Choroid plexus epithelial cell (primary cell): ENCODE measurements at regions not wholly inside any gene's neighbourhood (a gene's known extent, or its start where the extent isn't known, plus 50 kb on each side); places are given as distances from the start of the nearest gene placed in this dataset.

ENCODE experiments used
- DNase-seq: peaks from one replicate; pipeline ENCODE4 v3.0.0-alpha.2; 2010; ENCODE audit warnings: low read depth
- H3K4me3 ChIP-seq: 2 replicates; pipeline ENCODE4 v1.5.1; 2011; ENCODE audit warnings: low read depth, mild to moderate bottlenecking, control low read depth, low read length, moderate library complexity
- CTCF ChIP-seq: conservative IDR thresholded peaks from 2 replicates; pipeline ENCODE4 v1.5.1; 2011; ENCODE audit warnings: low read depth, mild to moderate bottlenecking, control low read depth, inconsistent platforms, low read length, moderate library complexity

DNA sequence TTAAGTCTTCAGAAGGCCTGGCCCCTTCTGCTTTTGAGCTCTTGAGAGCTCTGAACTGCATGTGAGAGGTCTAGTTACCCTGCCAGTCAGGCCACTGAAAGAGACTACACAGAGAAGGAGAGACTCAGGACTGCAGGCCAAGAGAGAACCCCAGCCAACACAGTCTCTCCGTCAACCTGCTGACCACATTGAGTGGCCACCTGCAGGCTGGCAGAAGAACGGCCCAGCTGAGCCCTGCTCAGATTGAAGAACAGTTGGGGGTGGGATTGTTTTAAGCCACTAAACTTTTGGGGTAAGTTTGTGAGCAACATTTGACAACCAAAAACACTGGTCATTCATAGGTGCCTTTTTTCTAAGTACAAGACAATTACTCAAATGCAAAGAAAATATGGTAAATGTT lies 273.5 kb upstream of the CCDC54 start:
- TF ChIP-seq CTCF: no peak
- no peak for DNase-seq
- H3K4me3 ChIP-seq: no peak overlapping the region

DNA sequence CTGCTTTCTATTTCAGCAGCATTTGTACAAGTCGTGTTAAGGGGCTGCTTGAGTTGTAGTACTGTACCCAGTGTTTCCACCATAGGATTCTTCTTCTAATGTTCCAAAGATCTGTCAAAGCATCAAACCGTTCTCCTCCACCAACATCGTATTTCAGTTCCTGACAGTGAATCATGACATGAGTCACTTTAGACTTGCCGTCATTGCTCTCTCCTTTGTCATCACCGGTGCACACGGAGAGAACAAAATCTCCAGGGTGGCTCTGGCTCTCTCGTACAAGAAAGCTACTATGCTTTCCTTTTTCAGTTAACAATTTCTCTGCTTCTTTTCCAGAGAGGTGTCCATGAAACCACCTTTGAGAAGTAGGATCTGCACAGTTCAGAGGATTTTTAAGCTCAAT lies 270.9 kb upstream of the CCDC54 start:
- peak; percentile 60 for DNase-seq
- no peak for TF ChIP-seq CTCF

GRCh38 chr3:107106907-107107306 lies 270.3 kb upstream of the CCDC54 start:
- no peak overlapping the region for H3K4me3 ChIP-seq
- DNase-seq: no peak
- no peak for TF ChIP-seq CTCF

More for the DNA sequence above, 270.9 kb upstream of the CCDC54 start:
- no peak overlapping the region for H3K4me3 ChIP-seq

DNA sequence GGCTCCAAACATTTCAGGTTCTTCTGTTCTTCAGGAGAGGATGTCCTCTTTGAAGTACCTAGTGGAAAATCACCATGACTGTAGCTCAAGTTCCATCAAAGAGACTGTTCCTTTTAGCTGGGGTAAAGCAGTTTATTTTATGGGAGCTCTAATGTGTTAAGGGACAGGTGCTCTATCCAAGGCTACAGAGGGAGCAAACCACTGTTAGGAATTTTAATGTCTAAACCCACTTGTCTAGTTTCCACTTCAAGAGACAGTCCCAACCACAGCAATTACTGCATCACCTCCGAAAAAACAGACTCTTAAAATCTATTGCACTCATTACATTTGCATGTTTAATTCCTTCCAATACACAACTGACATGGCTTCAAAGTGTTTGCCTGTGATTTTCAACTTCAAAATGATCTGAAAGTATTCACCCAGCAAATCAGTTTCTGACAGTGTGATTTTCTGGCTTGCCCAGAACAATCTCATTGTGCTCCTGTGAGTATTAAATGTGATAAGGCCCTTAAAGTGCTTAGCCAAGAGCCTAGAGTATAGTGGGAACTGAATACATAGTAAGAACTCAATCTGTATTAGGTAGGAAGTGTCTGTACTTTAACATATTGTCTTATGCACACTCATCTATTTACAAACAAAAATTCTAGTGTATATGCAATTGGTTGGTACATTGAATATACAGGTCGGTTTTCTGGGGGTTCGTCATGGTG lies 266.5 kb upstream of the CCDC54 start:
- DNase-seq: no peak
- H3K4me3 ChIP-seq: no peak overlapping the region
- no peak for TF ChIP-seq CTCF

- no peak for DNase-seq
- TF ChIP-seq CTCF: no peak
- no peak overlapping the region for H3K4me3 ChIP-seq
Measured at GRCh38 chr3:107111872-107112271, 265.4 kb upstream of the CCDC54 start.

GRCh38 chr3:107112356-107112755 lies 264.9 kb upstream of the CCDC54 start:
- TF ChIP-seq CTCF: no peak
- DNase-seq: no peak

DNA sequence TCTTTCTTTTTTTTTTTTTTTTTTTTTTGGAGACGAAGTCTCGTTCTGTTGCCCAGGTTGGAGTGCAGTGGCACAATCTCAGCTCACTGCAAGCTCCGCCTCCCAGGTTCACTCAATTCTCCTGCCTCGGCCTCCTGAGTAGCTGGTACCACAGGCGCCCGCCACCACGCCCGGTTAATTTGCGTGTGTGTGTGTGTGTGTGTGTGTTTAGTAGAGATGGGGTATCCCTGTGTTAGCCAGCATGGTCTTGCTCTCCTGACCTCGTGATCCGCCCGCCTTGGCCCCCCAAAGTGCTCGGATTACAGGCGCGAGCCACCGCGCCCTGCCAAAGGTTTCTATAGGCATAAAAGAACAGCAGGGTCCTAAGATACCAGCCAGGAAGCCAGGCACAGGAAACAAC lies 261.0 kb upstream of the CCDC54 start:
- H3K4me3 ChIP-seq: no peak overlapping the region
- no peak for TF ChIP-seq CTCF
- no peak for DNase-seq

More at GRCh38 chr3:107112356-107112755, 264.9 kb upstream of the CCDC54 start:
- H3K4me3 ChIP-seq: no peak overlapping the region
